ENCODE measurements at regions not wholly inside any gene's neighbourhood (a gene's known extent, or its start where the extent isn't known, plus 50 kb on each side); places are given as distances from the start of the nearest gene placed in this dataset.

- WGBS, 2 donors, result 79 to 83% methylated on average over 7 of the region's 7 CpGs
- no peak overlapping the region for H3K27ac ChIP-seq
- DNase-seq (no peak), ATAC-seq (no peak)
- intact Hi-C loops (cut with DNase I), result no loop called here
- TF ChIP-seq CTCF (IDR thresholded peaks at IDR 0.05), result no peak
- H3K36me3 ChIP-seq, result no peaks in the 10 kb centered on the region
- H3K9me3 ChIP-seq, result no peaks in the 10 kb centered on the region
- peaks cover 0 to 43% (median 9%) of the 10 kb centered on the region in 7 donors for H3K27me3 ChIP-seq
- no peaks in the 10 kb centered on the region for H3K4me1 ChIP-seq
- H3K4me3 ChIP-seq, result no peak overlapping the region
These were observed 256.8 kb upstream of the IGF1R start for GRCh38 chr15:98391568-98391967.

DNA sequence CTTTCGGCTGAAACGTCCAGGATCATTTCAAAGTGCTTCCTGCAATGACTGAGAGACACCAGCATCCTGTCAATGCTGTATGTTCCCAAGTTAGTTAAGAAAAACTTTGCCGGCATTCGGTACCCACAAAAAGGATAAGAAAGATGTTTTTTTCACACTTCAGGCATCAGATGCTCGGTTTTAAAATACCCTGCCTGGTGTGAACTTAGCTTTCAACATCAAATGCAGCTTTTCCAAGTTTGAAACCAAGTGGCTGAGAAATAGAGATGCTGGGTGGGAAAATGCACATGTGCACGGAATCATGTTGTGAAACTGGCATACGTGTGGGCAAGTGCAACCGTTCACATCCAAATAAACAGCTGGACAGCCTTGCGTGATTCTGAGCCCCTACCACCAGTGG, 254.9 kb upstream of the IGF1R start:
- Histone ChIP-seq H3K27ac (no peak overlapping the region), H3K4me3 (no peak overlapping the region), H3K27me3 (peaks cover 0 to 47% (median 13%) of the 10 kb centered on the region in 7 donors), H3K4me1 (no peaks in the 10 kb centered on the region), H3K9me3 (no peaks in the 10 kb centered on the region), H3K36me3 (no peaks in the 10 kb centered on the region)
- intact Hi-C loops (cut with DNase I), result no loop called here
- ATAC-seq, result no peak
- TF ChIP-seq CTCF (IDR thresholded peaks at IDR 0.05), result no peak
- WGBS, 2 donors, result 76 to 78% methylated on average over 9 of the region's 9 CpGs
- no peak for DNase-seq

DNA sequence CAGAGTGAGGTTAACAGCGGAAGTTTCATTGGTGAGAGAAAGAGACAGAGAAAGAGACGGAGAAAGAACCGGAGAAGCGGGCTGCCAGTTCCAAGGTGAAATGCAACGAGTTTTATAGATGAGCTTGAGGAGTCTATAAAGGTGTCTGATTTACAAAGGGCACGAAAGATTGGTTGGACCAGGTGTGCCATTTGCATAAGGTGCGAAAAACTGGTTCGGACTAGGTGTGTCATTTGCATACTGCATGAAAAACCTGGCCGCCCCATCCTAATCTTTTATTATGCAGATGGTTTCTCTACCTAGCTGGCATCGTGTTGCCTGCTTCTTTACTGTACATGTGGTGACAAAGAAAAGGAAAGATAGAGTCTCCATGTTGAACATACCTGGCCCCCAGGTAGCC, 253.8 kb upstream of the IGF1R start:
- 68 to 70% methylated on average over 10 of the region's 10 CpGs for WGBS, 2 donors
- Histone ChIP-seq H3K9me3 (no peaks in the 10 kb centered on the region), H3K36me3 (no peaks in the 10 kb centered on the region), H3K27ac (no peak overlapping the region), H3K4me3 (no peak overlapping the region), H3K4me1 (no peaks in the 10 kb centered on the region), H3K27me3 (peaks cover 0 to 50% (median 13%) of the 10 kb centered on the region in 7 donors)
- no peak for ATAC-seq
- TF ChIP-seq CTCF (IDR thresholded peaks at IDR 0.05), result no peak
- no peak for DNase-seq
- intact Hi-C loops (cut with DNase I), result no loop called here

DNA sequence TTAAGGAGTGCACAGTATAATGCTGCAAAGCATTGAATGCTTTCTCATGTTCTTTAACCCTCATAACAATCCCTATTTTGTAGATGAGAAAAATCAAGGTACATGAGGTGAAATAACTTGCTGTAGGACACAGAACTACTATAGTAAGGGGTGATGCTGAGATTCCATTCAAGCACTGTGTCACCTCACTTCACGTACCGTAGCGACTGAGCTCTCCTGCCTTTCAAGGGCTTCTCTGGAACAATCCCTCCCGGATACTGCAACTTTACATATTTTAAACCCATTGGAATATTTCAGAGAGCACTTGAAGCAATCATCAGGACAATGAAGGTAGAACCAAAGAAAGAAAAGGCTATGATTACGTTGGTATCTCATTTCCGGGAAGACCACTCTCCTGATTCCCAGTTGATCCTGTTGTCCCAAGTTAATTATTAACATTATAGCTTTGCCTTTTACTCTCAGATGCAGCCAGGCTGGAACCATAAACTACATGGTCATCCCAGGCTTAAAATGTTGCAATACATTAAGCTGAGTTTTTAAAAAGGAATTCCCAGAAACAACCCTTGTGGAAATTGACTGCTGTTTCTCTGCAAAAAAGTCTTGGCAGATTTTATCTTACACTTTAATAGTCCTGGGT, 252.2 kb upstream of the IGF1R start:
- Histone ChIP-seq H3K27me3 (peaks cover 0 to 47% (median 16%) of the 10 kb centered on the region in 7 donors), H3K4me1 (no peaks in the 10 kb centered on the region), H3K4me3 (no peak overlapping the region), H3K9me3 (no peaks in the 10 kb centered on the region), H3K27ac (no peak overlapping the region), H3K36me3 (no peaks in the 10 kb centered on the region)
- 73 to 82% methylated on average over 6 of the region's 6 CpGs for WGBS, 2 donors
- DNase-seq (no peak), ATAC-seq (no peak)
- intact Hi-C loops (cut with DNase I), result no loop called here
- TF ChIP-seq CTCF (IDR thresholded peaks at IDR 0.05), result no peak

Data from heart right ventricle (tissue), 16 donors.